GM12873 (cell line): ENCODE measurements at regions not wholly inside any gene's neighbourhood (a gene's known extent, or its start where the extent isn't known, plus 50 kb on each side); places are given as distances from the start of the nearest gene placed in this dataset.

Experiments used
- CTCF ChIP-seq: IDR thresholded peaks from 2 replicates; pipeline ENCODE4 v1.5.1; 2012; ENCODE audit warnings: low read depth, mild to moderate bottlenecking, moderate library complexity, low read length, control low read depth; ENCODE audit not compliant: insufficient read depth; ENCODE audit errors: missing control alignments

GRCh38 chr1:229164836-229165735, 105.8 kb upstream of the RAB4A start:
- TF ChIP-seq CTCF, result no peak

DNA sequence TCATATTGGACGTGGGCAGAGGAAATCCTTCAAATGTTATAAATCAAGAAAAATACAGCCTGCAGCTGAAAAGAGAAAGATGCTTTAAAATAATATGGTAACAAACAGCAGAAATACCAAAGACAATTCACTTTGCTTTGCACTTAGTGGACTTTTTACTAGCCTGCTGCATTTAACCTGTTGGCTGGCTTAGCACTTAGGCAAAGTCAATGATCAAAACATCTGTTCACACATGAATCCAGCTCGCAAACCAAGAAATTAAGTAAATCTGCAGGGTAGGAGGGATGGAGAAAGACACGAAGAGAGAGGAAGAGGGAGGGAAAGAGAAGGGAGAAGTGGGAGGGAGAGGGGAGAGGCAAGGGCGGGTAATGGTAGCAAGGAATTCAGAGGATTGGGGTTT, 103.6 kb upstream of the RAB4A start:
- TF ChIP-seq CTCF, result no peak

DNA sequence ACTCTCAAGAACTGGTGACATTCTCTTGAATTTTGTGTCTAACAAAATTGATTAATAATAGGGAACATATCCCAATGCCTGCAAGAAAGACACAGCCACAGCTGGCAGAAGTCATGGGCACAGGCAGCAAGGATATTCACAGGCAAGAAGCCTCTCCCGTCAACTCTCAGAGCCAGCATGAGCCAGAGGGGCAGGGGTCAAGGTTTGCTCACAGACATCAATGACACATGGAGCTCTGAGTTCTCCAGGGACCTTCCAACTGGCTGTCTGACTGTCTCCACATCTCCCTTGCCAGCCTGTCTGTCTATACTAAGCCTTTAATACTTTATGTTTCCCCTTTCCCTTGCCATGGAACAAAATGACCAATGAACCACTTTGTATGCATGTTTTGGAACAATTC, 101.5 kb upstream of the RAB4A start:
- TF ChIP-seq CTCF, result no peak

GRCh38 chr1:229170274-229170673, 100.6 kb upstream of the RAB4A start:
- no peak for TF ChIP-seq CTCF

- no peak for TF ChIP-seq CTCF
Observed at GRCh38 chr1:229170778-229171505, 100.0 kb upstream of the RAB4A start.

- TF ChIP-seq CTCF, result no peak
Observed at GRCh38 chr1:229171934-229172333, 99.0 kb upstream of the RAB4A start.

- TF ChIP-seq CTCF, result no peak
Observed at GRCh38 chr1:229180161-229180560, 90.8 kb upstream of the RAB4A start.
